CD14-positive monocyte (primary cell): ENCODE measurements at regions not wholly inside any gene's neighbourhood (a gene's known extent, or its start where the extent isn't known, plus 50 kb on each side); places are given as distances from the start of the nearest gene placed in this dataset.

Experiments
- DNase-seq, 3 donors: peaks; one replicate each; pipeline ENCODE4 v3.0.0-alpha.2; 2011 to 2022
- H2AFZ ChIP-seq: 2 replicates; pipeline ENCODE4 v1.6.0; 2012; ENCODE audit warnings: mild to moderate bottlenecking, low read depth, low read length, inconsistent platforms; ENCODE audit not compliant: insufficient read depth, poor library complexity, severe bottlenecking
- H3K27ac ChIP-seq, 2 donors: 1 replicate in 1 of 2; 2 replicates in 1 of 2; pipeline ENCODE4 v1.5.1; 2012 to 2013; ENCODE audit warnings: low read length in 2 of 2, control low read depth in 1 of 2, inconsistent platforms in 1 of 2, low read depth in 1 of 2, mild to moderate bottlenecking in 1 of 2
- H3K27me3 ChIP-seq, 2 donors: one replicate each; pipeline versions ENCODE4 v1.6.0 to v1.6.1; 2011 to 2013; ENCODE audit warnings: low read length in 2 of 2; ENCODE audit not compliant: control insufficient read depth in 2 of 2, insufficient read depth in 2 of 2
- H3K36me3 ChIP-seq, 2 donors: replicated peaks in 1 of 2; 1 replicate in 1 of 2; 2 replicates in 1 of 2; pipeline versions ENCODE4 v1.5.1 to v1.6.1; 2012 to 2013; ENCODE audit warnings: low read length in 2 of 2, control low read depth in 1 of 2, inconsistent platforms in 1 of 2, mild to moderate bottlenecking in 1 of 2; ENCODE audit not compliant: insufficient read depth in 2 of 2, control insufficient read depth in 1 of 2
- H3K4me1 ChIP-seq, 2 donors: 1 replicate in 1 of 2; 2 replicates in 1 of 2; pipeline versions ENCODE4 v1.5.1 to v1.6.1; 2012 to 2013; ENCODE audit warnings: low read length in 2 of 2, control low read depth in 1 of 2, inconsistent platforms in 1 of 2, mild to moderate bottlenecking in 1 of 2, moderate library complexity in 1 of 2; ENCODE audit not compliant: insufficient read depth in 2 of 2, control insufficient read depth in 1 of 2
- H3K4me2 ChIP-seq: replicated peaks from 2 replicates; pipeline ENCODE3; 2012; ENCODE audit warnings: low read length, moderate library complexity, mild to moderate bottlenecking; ENCODE audit not compliant: poor library complexity, severe bottlenecking; ENCODE audit errors: extremely low read depth
- H3K4me3 ChIP-seq, 3 experiments: fragments of 200-600 bp in 1 of 3; sonication (generic) in 1 of 3; replicated peaks in 1 of 3; 1 replicate in 2 of 3; 2 replicates in 1 of 3; pipeline ENCODE4 v1.5.1; 2011 to 2013; ENCODE audit warnings: low read length in 3 of 3, mild to moderate bottlenecking in 3 of 3, control low read depth in 2 of 3, low read depth in 2 of 3, inconsistent platforms in 1 of 3, moderate library complexity in 1 of 3
- H3K79me2 ChIP-seq: 2 replicates; pipeline ENCODE4 v1.6.0; 2012; ENCODE audit warnings: mild to moderate bottlenecking, control low read depth, inconsistent platforms, low read length, moderate library complexity; ENCODE audit not compliant: insufficient read depth
- H3K9ac ChIP-seq: 2 replicates; pipeline ENCODE4 v1.6.0; 2017; ENCODE audit warnings: low read length, mild to moderate bottlenecking; ENCODE audit not compliant: insufficient read depth, poor library complexity, severe bottlenecking
- H3K9me3 ChIP-seq, 2 donors: replicated peaks in 1 of 2; 1 replicate in 1 of 2; 2 replicates in 1 of 2; pipeline versions ENCODE4 v1.5.1 to v1.6.1; 2012 to 2013; ENCODE audit warnings: low read length in 2 of 2, control low read depth in 1 of 2; ENCODE audit not compliant: control insufficient read depth in 1 of 2, insufficient read depth in 1 of 2
- H4K20me1 ChIP-seq: 2 replicates; pipeline ENCODE4 v1.6.0; 2012; ENCODE audit warnings: mild to moderate bottlenecking, low read length, control low read depth, moderate library complexity; ENCODE audit not compliant: insufficient read depth
- H3K27ac Mint-ChIP-seq, 7 donors: one replicate each; pipeline ENCODE4 v1.8.0; 2020; ENCODE audit warnings: mild to moderate bottlenecking in 7 of 7, mixed read lengths in 7 of 7, moderate library complexity in 6 of 7, inconsistent platforms in 2 of 7
- H3K27me3 Mint-ChIP-seq, 3 donors: one replicate each; pipeline ENCODE4 v1.8.0; 2021 to 2022; ENCODE audit warnings: low read depth in 3 of 3, mild to moderate bottlenecking in 3 of 3, mixed read lengths in 3 of 3, moderate library complexity in 3 of 3, inconsistent platforms in 1 of 3
- H3K36me3 Mint-ChIP-seq, 2 donors: one replicate each; pipeline ENCODE4 v1.8.0; 2020; ENCODE audit warnings: mixed read lengths in 2 of 2, inconsistent platforms in 1 of 2, mild to moderate bottlenecking in 1 of 2
- H3K4me1 Mint-ChIP-seq: one replicate; pipeline ENCODE4 v1.8.0; 2020; ENCODE audit warnings: mild to moderate bottlenecking, mixed read lengths
- H3K4me3 Mint-ChIP-seq, 2 donors: one replicate each; pipeline ENCODE4 v1.8.0; 2020; ENCODE audit warnings: mild to moderate bottlenecking in 2 of 2, mixed read lengths in 2 of 2, moderate library complexity in 1 of 2
- H3K9me3 Mint-ChIP-seq, 7 donors: one replicate each; pipeline ENCODE4 v1.8.0; 2020 to 2022; ENCODE audit warnings: mixed read lengths in 7 of 7, mild to moderate bottlenecking in 6 of 7, moderate library complexity in 6 of 7, inconsistent platforms in 2 of 7
- CTCF ChIP-seq: fragments of 200-600 bp; IDR thresholded peaks from one replicate; pipeline ENCODE4 v1.8.0; 2022; ENCODE audit warnings: antibody characterized with exemption, mild to moderate bottlenecking
- WGBS: methylation state at CpG from one replicate; pipeline ENCODE4 v1.1.5; 2013; ENCODE audit warnings: missing lambda C conversion rate; ENCODE audit not compliant: insufficient coverage; 5-methylcytosine and 5-hydroxymethylcytosine counted together
- intact Hi-C, 2 donors: fragments of 100-400 bp; cut with micrococcal nuclease; formaldehyde crosslinking; loops; one replicate each; pipeline versions ENCODE4 v1.15.0 to v1.15.1; 2023

GRCh38 chr9:124206391-124206790, 51.4 kb upstream of the NEK6 start:
- Mint-ChIP-seq H3K9me3 (peaks cover 0 to 2% (median 0%) of the 10 kb centered on the region in 7 donors), H3K27me3 (peaks cover 0 to 3% (median 2%) of the 10 kb centered on the region in 3 donors), H3K4me1 (peaks cover 88% of the 10 kb centered on the region), H3K4me3 (no peak overlapping the region), H3K36me3 (peaks cover 0 to 7% of the 10 kb centered on the region in 2 donors), H3K27ac (no peak overlapping the region)
- no peak for DNase-seq
- H3K27ac ChIP-seq = no peak overlapping the region
- H3K4me3 ChIP-seq = no peak overlapping the region
- intact Hi-C loops = no loop called here
- H3K4me1 ChIP-seq = peaks cover 77 to 90% of the 10 kb centered on the region in 2 donors
- no peaks in the 10 kb centered on the region for H3K27me3 ChIP-seq
- no peaks in the 10 kb centered on the region for H4K20me1 ChIP-seq
- H3K36me3 ChIP-seq = no peaks in the 10 kb centered on the region
- H3K79me2 ChIP-seq = no peaks in the 10 kb centered on the region
- H3K9ac ChIP-seq = no peak overlapping the region
- H2AFZ ChIP-seq = peak overlapping the region; percentile 12
- WGBS = no CpG with 5 or more reads among the region's 2 CpGs
- no peak for TF ChIP-seq CTCF
- H3K9me3 ChIP-seq = no peaks in the 10 kb centered on the region
- H3K4me2 ChIP-seq = no peak overlapping the region
